ENCODE measurements at regions not wholly inside any gene's neighbourhood (a gene's known extent, or its start where the extent isn't known, plus 50 kb on each side); places are given as distances from the start of the nearest gene placed in this dataset.
"Not testable (repeated sequence)": the region's sequence is repeated elsewhere in the genome, so short reads cannot be mapped to it uniquely, and the experiment has no call there.

- H3K79me2 ChIP-seq (ENCODE audit: control insufficient read depth in 1 of 2, insufficient read depth in 2 of 2, low read length in 2 of 2); H3K27me3 ChIP-seq (replicated peaks in 1 of 4; ENCODE audit: control insufficient read depth in 3 of 4, extremely low read depth in 1 of 4, insufficient read depth in 3 of 4, low read length in 3 of 4); H2AFZ ChIP-seq (ENCODE audit: low read length); H3K9me3 ChIP-seq (ENCODE audit: insufficient read depth in 2 of 2, low read depth in 1 of 2, low read length in 1 of 2); H3K79me1 ChIP-seq (ENCODE audit: low read depth, low read length); H3K14ac ChIP-seq (ENCODE audit: insufficient read length); H3K23me2 ChIP-seq (ENCODE audit: low read depth, low read length); H4K91ac ChIP-seq (replicated peaks; ENCODE audit: insufficient read length, low read length); H3K9ac ChIP-seq (replicated peaks in 1 of 4; ENCODE audit: extremely low read depth in 1 of 4, low read depth in 3 of 4, low read length in 3 of 4); H4K8ac ChIP-seq (ENCODE audit: extremely low read depth, insufficient read depth, low read length); H3K4me3 ChIP-seq (ENCODE audit: extremely low read depth in 1 of 4, insufficient read depth in 2 of 4, low read depth in 3 of 4, low read length in 4 of 4); H3K4ac ChIP-seq (replicated peaks; ENCODE audit: insufficient read length, low read depth, low read length); H4K5ac ChIP-seq (ENCODE audit: insufficient read length, low read depth, low read length); H3K36me3 ChIP-seq (ENCODE audit: control insufficient read depth in 2 of 4, insufficient read depth in 4 of 4, low read length in 3 of 4); H3K23ac ChIP-seq (ENCODE audit: insufficient read length); FAIRE-seq; H2BK15ac ChIP-seq (ENCODE audit: low read length); H3K56ac ChIP-seq (replicated peaks; ENCODE audit: insufficient read length, low read depth, low read length); H2BK20ac ChIP-seq (ENCODE audit: low read length); H4K20me1 ChIP-seq (replicated peaks in 1 of 2; ENCODE audit: control insufficient read depth in 1 of 2, insufficient read depth in 2 of 2, low read length in 2 of 2); DNase-seq (ENCODE audit: low read depth in 1 of 2, low spot score in 2 of 2); H2BK120ac ChIP-seq (replicated peaks; ENCODE audit: low read depth, low read length): not testable (repeated sequence)
- Histone ChIP-seq H2AK5ac (ENCODE audit: low read depth, low read length) (0 out of 2 replicates have a peak overlapping the region, but pooled peaks have one; percentile 98), H3K18ac (ENCODE audit: extremely low read depth, low read length) (peak overlapping the region; percentile 20), H2BK12ac (ENCODE audit: low read depth, low read length) (peak overlapping the region; percentile 98), H3K27ac (ENCODE audit: low read depth, low read length) (0 out of 2 replicates have a peak overlapping the region, but pooled peaks have one; percentile 7), H2BK5ac (ENCODE audit: low read depth, low read length) (peak overlapping the region; percentile 99; the same call in 1 of the 2 replicates), H3K4me1 (replicated peaks in 1 of 4; ENCODE audit: control insufficient read depth in 3 of 4, insufficient read depth in 4 of 4, low read length in 3 of 4) (peaks cover 0 to 18% (median 9%) of the 10 kb centered on the region in 4 experiments; a peak in 6 of 7 replicates), H3K4me2 (ENCODE audit: insufficient read depth in 1 of 2, low read depth in 2 of 2, low read length in 2 of 2) (0 out of 4 replicates have a peak overlapping the region, but pooled peaks of 1 of the 2 experiments have one; percentile 19)
- ChIA-PET POLR2A (ENCODE audit: partially characterized antibody) (interaction anchor here (0.7 to 1.7 kb wide), 10 partner anchors 12 to 142 kb away, joined by 3 to 6 read pairs (median 3); no protein-coding TSS in a partner anchor), CTCF (ENCODE audit: partially characterized antibody) (interaction anchor here (0.9 to 6.9 kb wide), 5 partner anchors 9 to 185 kb away, joined by 3 to 75 read pairs (median 3); no protein-coding TSS in a partner anchor)
- WGBS, 2 experiments (ENCODE audit: extremely low coverage in 1 of 2, insufficient coverage in 1 of 2, insufficient read length in 1 of 2, insufficient replicate concordance in 2 of 2, low coverage in 1 of 2, low lambda C conversion rate in 2 of 2, missing lambda C conversion rate in 1 of 2) = 47% methylated on average over 5 of the region's 7 CpGs; no CpG with 5 or more reads in 1 of the 2 experiments
Measured at GRCh38 chr3:14272959-14273560, 94.4 kb downstream of the LSM3 start.

All from H1 (cell line).